Dermis microvascular lymphatic vessel endothelial cell (primary cell): ENCODE measurements at regions not wholly inside any gene's neighbourhood (a gene's known extent, or its start where the extent isn't known, plus 50 kb on each side); places are given as distances from the start of the nearest gene placed in this dataset.

Source experiments
- DNase-seq, 2 donors: peaks; one replicate each; pipeline versions ENCODE4 v3.0.0 to v3.0.0-alpha.2; 2010; ENCODE audit warnings: low read depth in 2 of 2

DNA sequence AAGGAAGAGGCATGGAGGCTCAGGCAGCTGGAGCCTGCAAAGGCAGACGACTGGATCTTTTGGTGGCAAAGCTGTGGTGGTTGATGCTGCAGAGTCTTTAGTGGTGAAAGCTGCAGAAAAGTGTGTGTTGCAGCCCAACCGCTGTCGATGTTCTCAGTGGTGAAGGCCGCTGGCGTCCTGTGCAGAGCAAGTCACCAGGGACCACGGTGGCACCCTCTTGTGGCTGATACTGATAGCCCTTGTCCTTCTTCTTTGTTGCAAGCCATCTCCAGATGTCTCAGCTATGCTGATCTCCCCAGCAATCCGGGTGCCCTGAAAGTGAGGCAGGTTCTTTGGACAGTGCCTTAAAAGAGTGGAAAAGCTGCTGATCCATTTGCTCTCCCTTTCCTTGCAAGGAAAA lies 610.9 kb upstream of the PCDH9 start:
- DNase-seq, result no peak

DNA sequence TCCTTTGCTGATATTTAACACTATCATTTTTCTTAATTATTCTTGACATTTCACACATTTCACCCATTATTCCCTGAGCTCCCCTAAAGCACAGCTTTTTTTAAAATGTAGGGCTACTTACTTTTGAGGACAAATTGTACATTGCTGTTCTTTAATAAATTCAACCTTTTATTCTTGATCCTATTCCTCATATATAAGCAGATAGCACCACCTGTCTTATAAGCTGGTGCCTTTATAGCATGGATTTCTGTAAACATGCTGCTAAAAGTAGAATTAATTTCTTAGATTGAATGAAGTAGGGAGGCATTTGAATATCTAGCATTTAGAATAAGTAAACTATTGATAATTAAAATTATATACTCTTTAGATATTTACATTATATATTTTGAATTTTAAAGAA lies 603.4 kb upstream of the PCDH9 start:
- DNase-seq, result no peak

DNA sequence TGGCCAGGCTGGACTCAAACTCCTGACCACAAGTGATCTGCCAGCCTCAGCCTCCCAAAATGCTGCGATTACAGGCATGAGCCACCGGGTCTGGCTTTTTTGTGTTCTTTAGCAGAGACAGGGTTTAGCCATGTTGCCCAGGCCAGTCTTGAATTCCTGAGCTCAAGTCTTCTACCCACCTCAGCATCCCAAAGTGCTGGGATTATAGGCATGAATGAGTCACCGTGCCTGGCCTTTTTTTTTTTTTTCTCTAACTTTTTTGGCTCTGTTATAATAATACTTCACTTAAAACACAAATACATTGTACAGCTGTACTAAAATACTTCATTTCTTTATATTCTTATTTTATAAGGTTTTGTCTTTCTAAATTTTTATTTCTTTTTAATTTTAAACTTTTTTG lies 599.5 kb upstream of the PCDH9 start:
- no peak for DNase-seq

DNA sequence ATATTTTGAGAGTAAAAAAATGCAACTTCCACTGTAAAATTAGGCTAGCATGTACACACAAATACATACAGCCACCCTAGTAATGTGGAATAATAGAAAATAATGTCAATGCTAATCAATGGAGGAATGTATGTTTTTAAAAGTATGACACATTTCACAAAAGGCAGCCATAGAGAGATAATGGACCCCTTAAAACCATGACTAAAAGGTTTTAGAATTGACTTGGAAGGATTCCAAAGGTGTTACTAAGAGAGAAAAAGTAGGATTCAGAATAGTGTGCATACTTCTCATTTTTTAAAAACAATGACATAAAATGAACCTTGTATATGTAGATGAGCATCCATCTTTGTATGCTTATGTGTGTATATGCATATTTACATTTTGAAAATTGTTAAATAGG lies 597.9 kb upstream of the PCDH9 start:
- no peak for DNase-seq

DNA sequence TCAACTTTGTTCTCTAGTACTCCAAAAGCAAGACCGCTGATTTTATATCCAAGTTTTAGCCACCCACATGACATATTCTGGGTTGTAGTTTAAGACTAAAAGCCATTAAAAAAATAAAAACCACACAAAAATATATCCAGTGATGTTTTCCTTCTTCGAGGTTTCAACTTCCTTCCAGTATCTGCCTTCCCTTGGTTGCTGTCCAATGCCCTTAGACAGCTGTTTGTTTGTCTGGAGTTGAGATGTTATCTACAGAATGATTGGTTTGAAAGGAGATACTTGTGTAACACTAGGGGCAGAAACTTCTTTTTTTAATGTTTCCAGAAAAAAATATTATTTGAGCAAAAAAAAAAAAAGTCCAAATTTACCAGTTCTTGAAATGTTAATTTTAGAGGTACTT lies 591.5 kb upstream of the PCDH9 start:
- DNase-seq, result no peak

- DNase-seq, result no peak
Measured at GRCh38 chr13:67806796-67807195, 576.7 kb upstream of the PCDH9 start.

GRCh38 chr13:67803118-67803517 lies 573.0 kb upstream of the PCDH9 start:
- DNase-seq, result no peak

DNA sequence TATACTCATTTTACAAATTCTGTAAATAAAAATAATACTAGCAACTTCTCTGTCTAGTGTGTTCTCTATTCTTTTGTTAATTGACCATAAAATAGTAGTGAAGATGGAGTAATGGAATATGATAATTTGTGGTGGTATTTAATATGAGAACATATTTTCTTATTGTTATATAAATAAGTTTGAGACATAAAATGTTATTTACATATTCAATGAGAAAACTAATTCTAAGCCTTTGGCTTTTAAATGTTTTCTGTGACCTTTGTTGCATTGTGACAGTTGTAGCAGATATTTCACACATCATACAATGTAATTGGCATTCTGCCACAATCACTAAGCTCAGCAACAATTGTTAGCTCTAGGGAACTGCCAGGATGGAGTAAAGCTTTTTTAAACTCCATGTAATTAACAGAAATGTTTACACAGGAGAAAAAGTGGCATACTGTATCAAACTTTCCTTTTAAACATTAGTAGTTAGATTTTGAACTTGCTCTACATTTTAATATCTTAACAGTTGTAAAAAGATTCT lies 562.1 kb upstream of the PCDH9 start:
- peak in 1 of 2 donors; percentile 11 for DNase-seq

DNA sequence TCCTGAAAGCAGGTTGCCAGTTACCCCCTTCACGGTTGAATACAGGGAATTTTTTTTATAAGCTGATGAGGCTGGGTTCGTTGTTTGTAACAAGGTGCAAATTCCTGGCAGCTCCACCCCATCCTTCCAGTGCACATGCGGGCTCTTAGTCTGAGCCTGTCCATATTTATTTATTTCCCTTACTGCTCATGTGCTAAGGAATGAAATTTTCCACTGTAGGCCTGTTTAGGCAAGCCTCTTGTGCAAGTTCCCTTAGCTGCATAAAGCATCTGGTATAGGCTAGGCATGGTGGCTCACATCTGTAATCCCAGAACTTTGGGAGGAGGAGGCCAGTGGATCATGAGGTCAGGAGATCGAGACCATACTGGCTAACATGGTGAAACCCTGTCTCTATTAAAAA lies 560.9 kb upstream of the PCDH9 start:
- DNase-seq, result no peak

GRCh38 chr13:67776151-67776550 lies 546.0 kb upstream of the PCDH9 start:
- DNase-seq, result no peak

- DNase-seq, result no peak
Measured at GRCh38 chr13:67775359-67775758, 545.2 kb upstream of the PCDH9 start.

DNA sequence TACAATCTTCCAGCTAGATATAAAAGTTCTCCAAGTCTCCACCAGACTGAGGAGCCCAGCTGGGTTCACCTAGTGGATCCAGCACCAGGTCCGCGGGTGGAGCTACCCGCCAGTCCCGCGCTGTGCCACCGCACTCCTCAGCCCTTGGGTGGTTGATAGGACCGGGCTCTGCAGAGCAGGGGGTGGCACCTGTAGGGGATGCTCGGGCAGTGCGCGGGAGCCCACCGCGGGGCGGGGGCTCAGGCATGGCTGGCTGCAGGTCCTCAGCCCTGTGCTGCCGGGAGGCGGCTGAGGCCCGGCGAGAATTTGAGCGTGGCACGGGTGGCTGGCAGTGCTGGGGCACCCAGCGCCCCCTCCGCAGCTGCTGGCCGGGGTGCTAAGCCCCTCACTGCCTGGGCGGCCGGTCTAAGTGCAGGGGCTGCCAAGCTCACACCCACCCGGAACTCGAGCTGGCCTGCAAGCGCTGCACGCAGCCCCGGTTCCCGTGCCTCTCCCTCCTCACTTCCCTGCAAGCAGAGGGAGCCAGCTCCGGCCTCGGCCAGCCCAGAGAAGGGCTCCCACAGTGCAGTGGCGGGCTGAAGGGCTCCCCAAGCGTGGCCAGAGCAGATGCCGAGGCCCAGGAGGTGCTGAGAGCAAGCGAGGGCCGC lies 542.8 kb upstream of the PCDH9 start:
- DNase-seq, result no peak

DNA sequence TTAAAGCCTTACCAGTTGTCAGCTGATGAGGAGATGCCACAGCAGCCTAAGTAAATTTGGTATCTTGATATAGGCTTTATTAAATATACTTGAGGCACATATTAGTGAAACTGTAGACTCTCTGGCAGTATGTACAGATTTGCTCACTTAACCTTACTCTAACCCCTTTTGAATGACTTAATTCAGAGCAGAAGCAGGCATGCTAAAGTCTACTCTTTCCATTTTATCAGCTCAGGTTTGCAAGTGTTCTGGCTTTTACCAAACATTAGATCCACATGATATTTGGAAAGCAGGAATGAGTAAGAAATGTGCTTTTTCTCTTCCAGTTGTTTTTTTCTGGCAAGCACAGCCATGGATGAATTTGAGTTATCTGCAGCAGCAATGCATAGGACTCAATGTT lies 541.0 kb upstream of the PCDH9 start:
- DNase-seq, result no peak

DNA sequence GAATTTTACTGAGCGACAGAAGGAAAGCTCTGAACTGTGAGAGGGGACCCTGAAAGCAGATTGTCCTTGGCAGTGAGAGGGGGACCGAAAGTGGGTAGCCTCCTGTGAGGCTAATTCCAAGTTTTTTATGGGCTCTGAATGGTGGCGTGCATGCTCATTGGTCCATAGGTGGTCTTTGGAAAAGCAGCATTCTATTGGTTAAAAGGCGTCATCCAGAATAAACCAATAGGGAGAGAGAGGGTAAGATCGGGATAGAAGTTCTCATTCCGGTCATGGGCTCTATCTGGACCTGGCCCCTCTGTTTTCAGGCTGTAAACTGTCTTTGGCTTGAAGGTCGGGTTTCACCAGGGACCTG lies 539.8 kb upstream of the PCDH9 start:
- no peak for DNase-seq

DNA sequence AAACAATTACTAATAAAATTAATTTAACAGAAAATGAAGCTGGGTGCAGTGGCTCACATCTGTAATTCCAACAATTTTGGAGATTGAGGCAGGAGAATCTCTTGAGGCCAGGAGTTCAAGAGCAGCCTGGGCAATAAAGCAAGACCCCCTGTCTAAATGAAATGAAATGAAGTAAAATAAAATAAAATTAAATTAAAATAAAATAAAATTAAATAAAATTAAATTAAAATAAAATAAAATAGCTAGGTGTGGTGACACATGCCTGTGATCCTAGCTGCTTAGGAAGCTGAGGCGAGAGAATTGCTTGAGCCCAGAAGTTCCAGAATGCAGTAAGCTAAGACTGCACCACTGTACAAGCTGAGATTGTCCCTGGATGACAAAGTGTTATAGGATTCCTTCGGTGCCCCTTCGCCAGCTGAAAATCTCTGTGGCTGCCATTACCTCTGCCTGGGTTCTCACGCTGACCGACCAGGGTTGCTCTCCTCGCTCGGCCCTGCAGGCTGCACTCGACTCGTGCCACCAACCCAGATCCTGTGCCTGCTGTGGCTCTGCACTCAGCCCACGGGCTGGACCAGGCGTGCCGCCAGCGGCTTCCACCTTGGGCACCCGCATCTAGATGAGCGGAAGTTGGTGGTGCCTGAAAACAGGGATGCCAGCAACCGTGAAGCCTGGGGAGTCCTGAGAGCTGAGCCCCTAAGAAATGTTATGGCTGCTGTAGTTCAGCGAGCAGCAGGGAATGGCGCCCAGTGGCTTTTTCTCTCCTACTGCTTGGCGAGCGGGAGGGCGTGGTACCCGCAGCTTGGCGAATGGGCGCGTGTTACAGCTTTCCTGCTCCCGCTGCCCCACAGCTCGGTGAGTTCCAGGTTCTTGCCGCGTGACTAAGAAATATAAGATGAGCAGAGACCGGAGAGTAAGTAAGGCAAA lies 539.2 kb upstream of the PCDH9 start:
- DNase-seq, result no peak

- DNase-seq, result no peak
Measured at GRCh38 chr13:67763984-67764383, 533.8 kb upstream of the PCDH9 start.

DNA sequence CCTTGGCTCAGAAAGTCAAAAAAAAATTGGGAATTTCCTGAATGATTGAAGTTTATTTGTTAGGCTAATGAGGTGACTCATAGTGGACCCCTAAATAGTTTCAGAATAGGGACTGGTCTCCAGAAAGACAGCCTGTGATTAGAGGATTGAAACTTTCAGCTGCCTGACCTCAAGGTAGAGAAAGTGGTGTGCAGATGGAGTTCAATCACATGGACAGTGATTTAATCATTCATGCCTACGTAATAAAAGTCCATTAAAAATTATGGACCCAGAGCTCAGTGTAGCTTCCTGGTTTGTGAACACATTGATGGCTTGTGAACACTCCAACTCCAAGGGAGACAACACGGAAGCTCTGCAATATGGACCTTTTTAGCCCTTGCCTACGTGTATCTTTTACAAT lies 533.2 kb upstream of the PCDH9 start:
- no peak for DNase-seq

DNA sequence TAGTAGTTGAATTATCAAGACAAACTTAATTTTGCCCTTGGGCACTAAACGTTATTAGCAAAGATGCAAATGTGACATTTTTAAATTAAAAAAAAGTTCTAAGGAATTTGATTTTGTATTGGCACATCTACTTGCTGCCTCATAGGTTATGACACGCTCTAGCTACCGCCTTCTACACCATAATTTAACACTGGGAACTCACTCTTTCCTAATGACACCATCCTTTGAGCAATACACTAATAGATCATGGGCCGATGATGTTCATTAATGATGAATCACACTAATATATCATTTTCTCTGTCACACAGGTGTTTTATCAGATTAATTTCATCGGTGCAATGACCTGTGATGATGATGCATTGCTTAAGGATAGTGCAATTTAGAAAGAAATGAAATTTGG lies 528.8 kb upstream of the PCDH9 start:
- no peak for DNase-seq

- DNase-seq, result no peak
Measured at GRCh38 chr13:67754012-67754411, 523.9 kb upstream of the PCDH9 start.

DNA sequence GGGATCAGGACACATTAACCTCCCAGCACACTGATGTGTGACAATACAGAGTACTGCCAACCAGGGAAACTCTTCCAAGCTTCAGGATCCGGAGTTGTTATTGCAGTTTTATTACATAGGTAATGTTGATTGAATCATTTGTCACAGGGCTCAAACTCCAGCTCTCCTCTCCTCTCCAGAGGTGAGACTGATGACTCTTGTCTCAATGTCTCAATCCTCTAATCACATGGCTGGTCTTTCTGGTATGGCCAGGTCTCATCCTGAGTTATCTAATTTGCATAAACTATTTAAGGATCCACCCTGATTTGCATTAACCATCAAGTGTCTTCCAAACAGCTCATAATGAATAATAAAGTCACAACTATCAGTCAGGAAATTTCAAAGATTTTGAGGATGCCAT lies 522.6 kb upstream of the PCDH9 start:
- DNase-seq, result no peak

DNA sequence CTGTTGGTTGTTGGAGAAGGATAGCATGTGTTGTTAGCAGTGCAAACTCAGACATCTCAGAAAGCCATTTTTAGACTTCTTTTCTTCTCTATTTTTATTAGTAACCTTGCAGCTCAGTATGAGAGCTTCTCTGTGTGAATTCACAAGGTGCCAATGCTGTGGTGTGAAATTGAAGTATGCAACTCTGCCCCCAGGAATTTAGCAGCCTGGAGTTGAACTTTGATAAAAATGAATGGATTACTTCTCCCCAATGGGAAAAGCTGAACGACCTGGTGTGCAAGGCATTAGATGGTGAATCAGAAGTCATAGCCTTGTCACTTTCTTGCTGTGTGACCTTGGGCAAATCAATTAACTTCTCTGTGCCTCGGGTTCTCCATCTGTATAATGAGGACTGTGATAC lies 512.3 kb upstream of the PCDH9 start:
- DNase-seq, result no peak

DNA sequence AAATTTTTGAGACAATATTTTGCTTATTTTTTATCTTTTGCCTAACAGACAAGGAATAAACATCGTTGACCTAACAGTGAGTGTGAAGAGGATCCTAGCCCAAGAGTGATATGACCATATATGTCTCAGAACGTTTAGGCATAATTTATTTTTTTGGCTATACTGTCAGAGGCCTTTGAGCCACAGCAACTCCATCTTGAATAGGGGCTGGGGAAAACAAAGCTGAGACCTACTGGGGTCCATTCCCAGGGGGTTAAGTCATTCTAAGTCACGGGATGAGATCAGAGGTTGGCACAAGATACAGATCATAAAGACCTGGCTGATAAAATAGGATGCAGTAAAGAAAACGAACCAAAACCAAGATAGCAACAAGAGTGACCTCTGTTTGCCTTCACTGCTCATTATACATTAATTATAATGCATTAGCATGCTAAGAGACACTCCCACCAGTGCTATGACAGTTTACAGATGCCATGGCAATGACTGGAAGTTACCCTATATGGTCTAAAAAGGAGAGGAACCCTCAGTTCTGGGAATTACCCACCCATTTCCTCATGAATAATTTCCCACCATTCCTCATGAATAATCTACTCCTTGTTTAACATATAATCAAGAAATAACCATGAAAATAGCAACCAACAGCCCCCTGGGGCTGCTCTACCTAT lies 510.9 kb upstream of the PCDH9 start:
- DNase-seq, result no peak
